PC-9 (cell line): ENCODE measurements at regions not wholly inside any gene's neighbourhood (a gene's known extent, or its start where the extent isn't known, plus 50 kb on each side); places are given as distances from the start of the nearest gene placed in this dataset.

Source experiments
- BruUV-seq: library from RNA; stranded (reverse); fragments of 400-500 nt; replicated peaks from 2 replicates; lab custom pipeline; 2021; lab: Mats Ljungman, UMichigan
- CTCF ChIA-PET: fragments of 300-600 bp; sonication (Branson Sonifier 250); formaldehyde crosslinking; loops from one replicate; lab custom pipeline; 2022; ENCODE audit warnings: antibody characterized with exemption; lab: Charles Lee
- POLR2A ChIA-PET: fragments of 300-600 bp; sonication (Branson Sonifier 250); formaldehyde crosslinking; loops from one replicate; lab custom pipeline; 2022; ENCODE audit warnings: antibody characterized with exemption; ENCODE audit not compliant: unreplicated experiment; lab: Charles Lee
- DNase-seq, 2 experiments: peaks; one replicate each; pipeline versions ENCODE4 v3.0.0 to v3.0.0-alpha.2; 2015 to 2022; ENCODE audit warnings: mixed read lengths in 1 of 2
- H2AFZ ChIP-seq: fragments of 200-600 bp; sonication (generic); 2 replicates; pipeline ENCODE4 v1.8.1; 2017; ENCODE audit warnings: antibody characterized with exemption
- H3F3A ChIP-seq: fragments of 200-600 bp; sonication (generic); 2 replicates; pipeline ENCODE4 v1.8.1; 2017; ENCODE audit warnings: antibody characterized with exemption, mild to moderate bottlenecking, low read depth; ENCODE audit not compliant: insufficient read depth
- H3K27ac ChIP-seq: fragments of 200-600 bp; sonication (generic); 2 replicates; pipeline ENCODE4 v1.6.1; 2016; ENCODE audit warnings: mixed run types
- H3K27me3 ChIP-seq: fragments of 200-600 bp; sonication (generic); 2 replicates; pipeline ENCODE4 v1.6.1; 2016; ENCODE audit warnings: low read depth, mixed run types; ENCODE audit not compliant: insufficient read depth
- H3K36me3 ChIP-seq: fragments of 200-600 bp; sonication (generic); 2 replicates; pipeline ENCODE4 v1.6.1; 2016; ENCODE audit warnings: low read depth, mixed run types
- H3K4me1 ChIP-seq: fragments of 200-600 bp; sonication (generic); replicated peaks from 2 replicates; pipeline ENCODE4 v1.6.1; 2016; ENCODE audit warnings: mixed run types; ENCODE audit not compliant: insufficient read depth
- H3K4me2 ChIP-seq: fragments of 200-600 bp; sonication (generic); 2 replicates; pipeline ENCODE4 v1.6.1; 2017; ENCODE audit warnings: mixed run types
- H3K4me3 ChIP-seq: fragments of 200-600 bp; sonication (generic); 2 replicates; pipeline ENCODE4 v1.6.1; 2016; ENCODE audit warnings: mixed run types
- H3K79me2 ChIP-seq: fragments of 200-600 bp; sonication (generic); 2 replicates; pipeline ENCODE4 v1.6.1; 2017; ENCODE audit warnings: low read depth, mixed run types
- H3K9me2 ChIP-seq: fragments of 200-600 bp; sonication (generic); 2 replicates; pipeline ENCODE4 v1.8.1; 2017; ENCODE audit warnings: mild to moderate bottlenecking; ENCODE audit not compliant: insufficient read depth
- H3K9me3 ChIP-seq: fragments of 200-600 bp; sonication (generic); 2 replicates; pipeline ENCODE4 v1.8.1; 2016; ENCODE audit warnings: low read depth; ENCODE audit not compliant: insufficient read depth
- H4K20me1 ChIP-seq: fragments of 200-600 bp; sonication (generic); 2 replicates; pipeline ENCODE4 v1.8.1; 2017; ENCODE audit not compliant: insufficient read depth
- EZH2 ChIP-seq: fragments of 200-600 bp; sonication (generic); IDR thresholded peaks from 2 replicates; pipeline ENCODE4 v1.8.0; 2017; ENCODE audit warnings: antibody characterized with exemption, low read depth
- intact Hi-C: fragments of 100-400 bp; cut with micrococcal nuclease; formaldehyde crosslinking; loops from one replicate; pipeline ENCODE4 v1.10.0; 2022; ENCODE audit not compliant: unreplicated experiment
- TF ChIP-seq, protein P1 (sequence below): fragments of 200-600 bp; sonication (generic); conservative IDR thresholded peaks from 2 replicates; pipeline ENCODE4 v1.6.1; 2017; ENCODE audit warnings: mixed run types, antibody characterized with exemption, mild to moderate bottlenecking, moderate library complexity

DNA sequence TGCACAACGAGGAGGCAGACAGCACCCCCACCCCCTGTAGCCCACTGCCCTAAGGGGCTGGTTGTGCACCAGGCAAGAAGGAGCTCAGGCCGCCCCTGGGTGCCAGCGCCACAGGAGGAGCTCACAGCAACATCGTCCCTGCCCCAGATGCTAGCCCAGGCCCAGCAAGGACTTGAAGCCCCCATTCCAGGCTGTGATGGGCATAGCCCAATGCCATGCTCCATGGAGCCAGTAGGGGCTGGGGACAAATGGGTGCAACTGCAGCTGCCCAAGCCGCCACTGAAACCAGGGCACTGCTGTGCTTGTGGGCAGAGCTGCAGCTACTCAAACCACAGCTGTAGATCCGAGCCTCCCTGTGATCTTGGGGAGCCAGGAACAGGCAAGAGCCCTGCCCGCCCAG lies 241.3 kb upstream of the GIMD1 start:
- ChIA-PET CTCF (no interaction called here), POLR2A (no interaction called here)
- Histone ChIP-seq H3K79me2 (no peaks in the 10 kb centered on the region), H3K4me1 (no peaks in the 10 kb centered on the region), H3K36me3 (no peaks in the 10 kb centered on the region), H3K9me2 (no peaks in the 10 kb centered on the region), H3F3A (no peaks in the 10 kb centered on the region), H2AFZ (no peak overlapping the region), H3K27ac (no peak overlapping the region), H3K9me3 (no peaks in the 10 kb centered on the region), H3K4me3 (no peak overlapping the region), H3K4me2 (no peak overlapping the region), H4K20me1 (no peaks in the 10 kb centered on the region), H3K27me3 (no peaks in the 10 kb centered on the region)
- DNase-seq = no peak
- TF ChIP-seq, protein P1, sequence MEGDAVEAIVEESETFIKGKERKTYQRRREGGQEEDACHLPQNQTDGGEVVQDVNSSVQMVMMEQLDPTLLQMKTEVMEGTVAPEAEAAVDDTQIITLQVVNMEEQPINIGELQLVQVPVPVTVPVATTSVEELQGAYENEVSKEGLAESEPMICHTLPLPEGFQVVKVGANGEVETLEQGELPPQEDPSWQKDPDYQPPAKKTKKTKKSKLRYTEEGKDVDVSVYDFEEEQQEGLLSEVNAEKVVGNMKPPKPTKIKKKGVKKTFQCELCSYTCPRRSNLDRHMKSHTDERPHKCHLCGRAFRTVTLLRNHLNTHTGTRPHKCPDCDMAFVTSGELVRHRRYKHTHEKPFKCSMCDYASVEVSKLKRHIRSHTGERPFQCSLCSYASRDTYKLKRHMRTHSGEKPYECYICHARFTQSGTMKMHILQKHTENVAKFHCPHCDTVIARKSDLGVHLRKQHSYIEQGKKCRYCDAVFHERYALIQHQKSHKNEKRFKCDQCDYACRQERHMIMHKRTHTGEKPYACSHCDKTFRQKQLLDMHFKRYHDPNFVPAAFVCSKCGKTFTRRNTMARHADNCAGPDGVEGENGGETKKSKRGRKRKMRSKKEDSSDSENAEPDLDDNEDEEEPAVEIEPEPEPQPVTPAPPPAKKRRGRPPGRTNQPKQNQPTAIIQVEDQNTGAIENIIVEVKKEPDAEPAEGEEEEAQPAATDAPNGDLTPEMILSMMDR = no peak
- no peak for TF ChIP-seq EZH2
- intact Hi-C loops = no loop called here
- no TSS peak for BruUV-seq

DNA sequence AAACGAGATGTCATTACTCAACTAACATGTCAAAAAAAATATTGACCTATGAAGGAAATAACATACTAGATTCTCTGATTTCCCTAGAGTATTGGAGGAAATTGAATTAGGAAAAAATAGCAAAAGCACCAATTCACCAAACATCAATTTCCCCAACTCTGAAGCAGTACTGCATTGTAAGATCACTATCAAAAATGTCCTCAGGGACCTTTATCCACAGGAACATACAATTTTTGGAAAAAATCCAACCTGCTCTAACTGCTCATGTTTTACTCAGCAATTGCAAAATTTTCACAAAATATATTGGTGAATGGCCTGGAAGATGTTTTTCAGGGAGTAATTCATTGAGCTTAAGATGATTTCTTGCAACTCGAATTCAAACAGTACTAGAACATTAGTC lies 239.0 kb upstream of the GIMD1 start:
- Histone ChIP-seq H4K20me1 (no peaks in the 10 kb centered on the region), H3K79me2 (no peaks in the 10 kb centered on the region), H3K36me3 (no peaks in the 10 kb centered on the region), H2AFZ (no peak overlapping the region), H3K4me2 (no peak overlapping the region), H3K9me2 (no peaks in the 10 kb centered on the region), H3K27ac (no peak overlapping the region), H3K9me3 (no peaks in the 10 kb centered on the region), H3F3A (no peaks in the 10 kb centered on the region), H3K4me1 (no peaks in the 10 kb centered on the region), H3K27me3 (no peaks in the 10 kb centered on the region), H3K4me3 (no peak overlapping the region)
- intact Hi-C loops = no loop called here
- TF ChIP-seq EZH2 = no peak
- TF ChIP-seq, protein P1 = no peak
- ChIA-PET POLR2A (no interaction called here), CTCF (no interaction called here)
- BruUV-seq = no TSS peak
- no peak for DNase-seq

DNA sequence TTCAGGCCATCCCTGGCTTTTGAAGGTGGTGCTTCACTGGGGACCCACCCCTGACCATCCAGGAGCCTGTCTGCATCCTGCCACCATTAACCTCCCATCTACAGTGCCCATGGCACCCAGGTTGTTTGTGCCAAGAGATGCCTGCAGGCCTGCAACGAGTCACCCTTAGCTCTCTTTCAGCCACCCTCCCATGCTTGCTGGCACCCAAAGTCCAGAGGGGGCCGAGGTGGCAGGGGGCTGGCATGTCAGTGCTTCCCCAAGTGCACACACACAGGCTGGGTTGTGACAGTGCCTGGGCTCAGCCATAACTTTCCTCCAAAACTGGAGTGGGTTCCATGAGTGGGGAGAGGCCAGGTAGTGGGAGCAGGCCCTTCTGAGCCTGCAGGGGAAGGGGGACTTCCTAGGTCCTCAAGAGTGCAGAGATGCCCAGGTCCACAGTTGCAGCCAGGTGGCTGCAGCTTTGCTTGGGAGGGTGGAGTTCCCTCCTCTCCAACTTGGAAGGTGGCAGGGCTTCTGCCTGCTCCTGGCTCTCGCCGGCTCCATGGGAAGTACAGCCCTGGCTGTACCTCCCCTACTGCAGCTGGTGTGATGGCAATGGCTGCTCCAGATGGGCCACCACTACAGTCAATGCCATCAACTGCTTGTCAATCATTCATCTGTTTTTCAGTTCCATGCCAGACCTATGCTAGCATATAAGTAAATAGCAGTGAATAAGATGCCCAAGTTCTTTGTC lies 235.9 kb upstream of the GIMD1 start:
- Histone ChIP-seq H4K20me1 (no peaks in the 10 kb centered on the region), H3K4me1 (no peaks in the 10 kb centered on the region), H3K9me2 (no peaks in the 10 kb centered on the region), H3K9me3 (no peaks in the 10 kb centered on the region), H3K79me2 (no peaks in the 10 kb centered on the region), H2AFZ (no peak overlapping the region), H3F3A (no peaks in the 10 kb centered on the region), H3K27me3 (no peaks in the 10 kb centered on the region), H3K4me2 (no peak overlapping the region), H3K4me3 (no peak overlapping the region), H3K27ac (no peak overlapping the region), H3K36me3 (no peaks in the 10 kb centered on the region)
- TF ChIP-seq EZH2 = no peak
- TF ChIP-seq, protein P1 = no peak
- CTCF ChIA-PET = no interaction called here
- intact Hi-C loops = no loop called here
- no peak for DNase-seq
- POLR2A ChIA-PET = no interaction called here
- BruUV-seq = no TSS peak
